NK-92 (cell line): ENCODE measurements at regions not wholly inside any gene's neighbourhood (a gene's known extent, or its start where the extent isn't known, plus 50 kb on each side); places are given as distances from the start of the nearest gene placed in this dataset.

ENCODE experiments used
- DNase-seq: peaks from one replicate; lab custom pipeline; 2025; ENCODE audit not compliant: unreplicated experiment; lab: John Stamatoyannopoulos, UW

DNA sequence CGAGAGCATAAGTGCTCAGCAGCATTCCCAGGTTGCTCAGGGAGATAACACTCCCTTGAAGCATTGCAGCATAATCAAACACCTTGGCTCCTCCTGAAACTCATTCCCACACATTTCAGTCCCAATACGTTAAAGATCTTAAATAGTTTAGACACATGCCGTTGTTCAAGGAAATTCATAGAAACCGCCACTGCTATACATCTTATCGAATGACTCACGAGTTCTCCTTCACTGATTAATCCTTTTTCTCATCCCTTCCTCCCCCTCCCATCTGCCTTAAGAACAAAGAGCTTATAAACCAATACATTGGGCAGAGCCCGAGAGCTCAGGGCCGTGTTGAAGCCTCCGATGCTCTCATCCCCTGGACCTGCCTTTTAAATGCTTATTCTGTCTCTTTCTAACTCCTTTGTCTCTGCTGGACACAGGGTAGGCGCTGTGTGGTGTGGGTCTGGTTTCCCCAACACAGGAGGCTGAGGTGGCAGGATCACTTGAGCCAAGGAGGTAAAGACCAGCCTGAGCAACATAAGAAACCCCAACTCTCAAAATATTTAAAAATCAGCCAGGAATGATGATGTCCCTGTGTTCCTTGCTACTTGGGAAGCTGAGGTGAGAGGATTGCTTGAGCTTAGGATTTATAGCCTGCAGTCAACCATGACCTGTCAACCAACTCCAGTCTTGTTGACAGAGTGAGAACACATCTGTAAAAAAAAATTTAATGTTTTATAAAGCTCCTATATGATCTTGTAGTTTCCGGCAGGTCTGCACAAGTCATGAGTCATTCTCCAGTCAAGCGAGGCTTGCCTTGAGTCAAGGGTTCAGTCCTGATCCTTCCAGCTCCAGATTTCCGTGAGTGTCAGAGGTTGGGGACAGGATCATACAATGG lies 394.0 kb upstream of the HSFY2 start:
- no peak for DNase-seq

- no peak for DNase-seq
Measured at GRCh38 chrY:19148783-19149182, 375.2 kb upstream of the HSFY2 start.

GRCh38 chrY:19146296-19146695 lies 372.8 kb upstream of the HSFY2 start:
- DNase-seq = no peak

DNA sequence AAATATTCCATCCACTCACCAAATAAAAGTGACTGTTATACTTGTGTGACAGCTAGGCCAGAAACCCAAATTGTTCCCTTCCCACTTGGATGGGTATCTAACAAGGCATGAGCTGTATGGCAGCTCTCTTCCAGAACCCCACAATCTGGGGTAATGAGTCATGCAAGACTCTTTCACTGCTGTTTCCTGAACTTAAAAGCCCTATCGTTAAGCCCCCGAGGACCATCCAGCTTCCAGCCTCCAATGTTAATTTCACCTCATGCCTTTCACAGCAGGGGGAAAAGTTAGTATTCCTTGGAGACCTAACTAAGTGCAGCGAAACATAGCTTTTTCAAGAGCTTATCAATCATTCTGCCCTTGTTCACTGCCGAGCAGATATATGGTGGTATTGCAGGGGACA lies 368.6 kb upstream of the HSFY2 start:
- DNase-seq = no peak

DNA sequence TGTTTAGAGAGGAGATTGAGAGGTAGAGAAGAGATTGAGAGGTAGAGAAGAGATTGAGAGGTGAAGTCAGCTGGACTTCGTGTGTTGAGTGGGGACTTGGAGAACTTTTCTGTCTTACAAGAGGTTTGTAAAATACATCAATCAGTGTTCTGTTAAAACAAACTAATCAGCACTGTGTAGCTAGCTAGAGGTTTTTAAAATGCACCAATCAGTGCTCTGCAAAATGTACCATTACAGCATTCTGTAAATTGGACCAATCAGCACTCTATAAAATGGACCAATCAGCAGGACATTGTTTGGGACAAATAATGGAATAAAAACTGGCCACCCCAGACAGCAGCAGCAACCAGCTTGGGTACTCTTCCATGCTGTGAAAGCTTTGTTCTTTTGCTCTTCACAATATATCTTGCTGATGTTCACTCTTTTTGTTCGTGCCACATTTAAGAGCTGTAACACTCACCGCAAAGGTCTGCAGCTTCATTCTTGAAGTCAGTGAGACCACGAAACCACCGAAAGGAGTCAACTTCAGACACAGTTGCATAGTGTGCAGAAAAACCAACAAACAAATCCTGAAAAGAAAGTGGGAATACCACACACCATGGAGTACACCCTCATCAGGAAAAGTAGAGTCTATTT lies 366.9 kb upstream of the HSFY2 start:
- no peak for DNase-seq

- no peak for DNase-seq
Measured at GRCh38 chrY:19134426-19134825, 360.9 kb upstream of the HSFY2 start.

- DNase-seq = no peak
Measured at GRCh38 chrY:19130569-19131358, 357.2 kb upstream of the HSFY2 start.

GRCh38 chrY:19126889-19127288 lies 353.4 kb upstream of the HSFY2 start:
- no peak for DNase-seq

- no peak for DNase-seq
Measured at GRCh38 chrY:19124609-19125008, 351.1 kb upstream of the HSFY2 start.

DNA sequence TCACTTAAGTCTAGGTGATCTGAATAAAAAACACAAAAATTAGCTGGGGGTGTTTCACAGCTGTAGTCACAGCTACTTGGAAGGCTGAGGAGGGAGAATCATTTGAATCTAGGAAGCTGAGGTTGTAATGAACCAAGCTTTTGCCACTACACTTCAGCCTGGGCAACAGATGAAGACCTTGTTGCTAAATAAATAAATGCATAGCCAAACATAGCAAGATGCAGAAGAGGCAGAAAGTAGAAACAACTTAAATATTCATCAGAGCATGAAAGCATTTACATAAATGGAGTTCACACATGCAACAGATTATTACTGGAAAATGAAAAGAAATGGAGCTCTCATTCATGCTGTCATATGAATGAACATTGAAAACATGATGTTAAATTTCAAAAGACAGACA lies 348.9 kb upstream of the HSFY2 start:
- no peak for DNase-seq

- DNase-seq = no peak
Measured at GRCh38 chrY:19098349-19098748, 324.8 kb upstream of the HSFY2 start.

DNA sequence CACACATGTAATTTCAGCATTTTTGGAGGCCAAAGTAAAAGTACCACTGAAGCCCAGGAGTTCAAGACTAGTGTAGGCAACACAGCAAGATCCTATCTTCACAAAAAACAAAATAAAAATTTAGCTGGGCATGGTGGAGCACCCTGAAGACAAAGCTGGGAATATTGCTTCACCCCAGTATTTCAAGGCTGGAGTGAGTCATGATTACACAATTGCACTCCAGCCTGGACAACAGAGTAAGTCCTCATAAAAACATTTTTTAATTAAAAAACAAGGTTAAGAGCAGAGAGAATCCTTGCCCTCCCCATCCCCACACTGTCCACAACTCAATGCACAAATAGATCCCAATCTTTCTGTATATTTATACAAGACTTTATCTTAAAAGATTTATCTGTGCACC lies 321.9 kb upstream of the HSFY2 start:
- no peak for DNase-seq

- no peak for DNase-seq
Measured at GRCh38 chrY:19083006-19083405, 309.5 kb upstream of the HSFY2 start.

DNA sequence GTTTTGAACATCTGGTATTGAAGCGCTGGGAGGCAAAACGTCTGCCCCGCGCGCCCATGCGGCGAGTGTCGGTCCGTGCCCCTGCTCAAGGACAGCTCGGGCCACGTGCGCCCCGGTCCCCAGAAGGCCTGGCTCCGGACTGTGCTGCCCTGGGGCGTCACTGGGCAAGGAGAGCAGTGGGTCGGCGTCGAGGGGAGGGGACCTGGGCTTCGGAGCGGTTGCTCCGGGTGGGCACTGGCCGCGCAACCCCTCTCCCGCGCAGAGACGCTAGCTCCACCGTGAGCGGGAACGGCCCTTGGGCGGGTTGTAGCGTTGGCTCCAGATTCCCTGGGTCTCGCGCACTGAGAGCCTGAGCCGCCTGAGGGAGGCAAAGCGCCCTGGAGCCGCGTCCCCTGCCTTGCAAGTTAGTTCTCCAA lies 304.2 kb upstream of the HSFY2 start:
- no peak for DNase-seq

DNA sequence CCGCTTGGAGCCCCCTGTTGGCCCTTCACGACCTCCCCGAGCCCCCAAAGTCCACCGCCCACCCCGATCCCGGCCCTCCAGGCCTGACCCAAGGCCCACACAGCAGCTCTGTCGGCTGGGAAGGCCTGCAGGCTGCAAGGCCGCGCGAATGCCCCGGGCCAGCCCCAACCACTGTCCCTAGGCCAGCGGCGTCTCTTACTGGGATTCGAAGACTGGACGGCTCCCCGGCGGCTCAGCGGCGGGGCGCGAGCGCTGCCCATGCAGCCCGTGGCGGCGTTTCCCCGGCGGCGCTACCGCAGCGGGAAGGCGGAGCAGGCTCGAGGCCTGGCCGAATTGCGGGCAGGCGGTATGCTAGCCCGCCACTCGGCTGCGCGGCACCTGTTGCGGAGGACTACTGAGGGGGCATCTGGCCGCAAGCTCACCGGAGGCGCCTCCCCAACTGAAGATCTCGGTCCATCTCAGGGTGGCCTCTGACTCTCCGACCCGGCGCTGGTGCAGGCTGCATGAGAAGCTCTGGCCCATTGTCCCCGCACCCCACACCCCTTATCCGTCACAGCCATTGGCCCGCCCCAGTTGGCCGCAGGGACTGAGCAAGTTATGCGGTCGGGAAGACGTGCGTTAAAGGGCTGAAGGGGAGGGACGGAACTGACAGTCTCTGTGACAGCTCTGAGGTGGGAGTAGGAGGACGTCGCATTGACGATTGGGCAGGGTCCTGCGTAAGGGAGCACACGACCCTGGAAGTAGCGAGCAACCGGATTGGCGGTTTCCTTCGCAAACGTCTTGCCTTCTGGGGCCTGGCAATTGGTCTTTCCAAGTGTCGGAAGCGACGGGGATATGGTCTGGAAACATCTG lies 303.5 kb upstream of the HSFY2 start:
- no peak for DNase-seq

DNA sequence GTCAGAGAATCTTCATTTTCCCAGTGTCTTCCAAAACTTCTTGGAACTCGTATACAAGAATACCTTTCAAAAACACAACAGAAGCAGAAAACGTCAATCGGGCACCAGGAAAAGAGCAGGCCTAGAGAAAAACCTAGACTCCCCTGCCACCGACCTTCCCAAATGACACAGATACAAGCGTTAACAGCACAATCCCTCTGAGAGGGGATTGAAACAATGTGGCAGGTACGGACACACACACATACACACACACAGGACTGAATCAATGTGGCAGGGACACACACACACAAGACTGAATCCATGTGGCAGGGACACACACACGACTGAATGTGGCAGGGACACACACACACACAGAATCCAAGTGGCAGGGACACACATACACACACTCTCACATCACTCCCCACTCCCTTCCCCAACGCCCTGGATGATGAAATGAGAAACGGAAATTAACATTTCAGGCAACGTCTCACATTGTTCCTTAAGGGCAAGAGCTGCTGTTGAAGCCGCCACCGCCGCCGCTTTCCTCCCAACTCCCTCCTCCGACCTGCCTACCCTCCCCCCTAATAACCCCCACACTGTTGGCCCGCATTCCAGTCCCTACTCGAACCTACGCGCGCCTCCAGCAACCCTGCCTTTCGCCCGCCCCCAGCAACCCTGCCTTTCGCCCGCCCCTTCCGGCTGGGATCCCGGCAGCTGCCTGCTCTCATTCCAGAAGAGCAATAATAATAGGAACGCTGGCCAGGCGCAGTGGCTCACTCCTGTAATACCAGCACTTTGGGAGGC lies 302.1 kb upstream of the HSFY2 start:
- no peak for DNase-seq

GRCh38 chrY:19067435-19067834 lies 293.9 kb upstream of the HSFY2 start:
- DNase-seq = no peak

DNA sequence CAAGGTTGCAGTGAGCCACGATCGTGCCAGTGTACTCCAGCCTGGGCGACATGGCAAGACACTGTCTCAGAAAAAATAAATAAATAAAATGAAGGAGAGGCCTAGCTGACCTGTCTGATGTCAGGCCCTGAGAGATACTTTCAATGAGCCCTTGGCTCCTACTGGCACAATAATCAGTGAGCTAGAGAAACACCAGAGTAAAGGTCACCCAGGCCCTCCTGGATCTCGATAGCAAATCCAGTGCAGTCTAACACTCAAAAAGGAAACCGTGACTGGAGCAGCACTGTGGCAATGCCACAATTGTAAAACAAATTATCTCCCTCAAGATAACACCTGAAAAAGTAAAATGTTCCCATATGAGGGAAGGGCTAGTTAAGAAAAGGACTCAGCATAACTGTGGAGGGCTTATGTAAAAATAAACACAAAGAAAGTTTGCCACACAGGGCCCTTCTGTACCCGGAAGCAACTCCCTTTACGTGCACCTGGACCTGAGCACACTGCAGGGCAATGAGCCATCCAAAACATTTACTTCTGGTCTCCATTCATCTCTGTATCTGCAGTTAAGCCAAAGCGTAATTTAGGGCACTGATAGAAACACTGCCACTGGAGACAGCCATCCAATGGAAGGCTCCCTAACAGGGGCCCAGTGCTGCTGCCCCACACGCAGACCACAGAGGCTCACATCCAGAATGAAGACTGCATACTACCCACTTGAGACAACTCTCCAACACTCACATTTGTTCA lies 293.1 kb upstream of the HSFY2 start:
- no peak for DNase-seq

DNA sequence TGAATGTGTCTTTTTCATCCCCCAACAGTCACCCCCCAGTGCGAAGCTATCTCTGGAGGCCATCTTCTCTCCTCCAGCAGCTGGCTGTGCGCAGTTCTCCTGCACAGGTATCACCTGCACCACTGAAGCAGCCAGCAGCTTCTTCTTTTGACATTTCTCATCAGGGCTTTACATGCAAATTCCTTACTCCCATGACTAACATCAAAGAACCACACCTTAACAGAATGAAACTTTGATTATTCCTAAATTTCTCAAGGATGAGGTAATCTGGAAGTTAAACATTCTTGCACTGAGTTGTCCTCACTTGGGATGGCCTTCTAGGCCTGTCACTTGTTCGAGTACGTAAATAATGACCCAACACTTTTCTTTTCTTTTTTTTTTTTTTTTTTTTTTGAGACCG lies 291.6 kb upstream of the HSFY2 start:
- no peak for DNase-seq
